IPS DF 6.9 (cell line): ENCODE measurements at regions not wholly inside any gene's neighbourhood (a gene's known extent, or its start where the extent isn't known, plus 50 kb on each side); places are given as distances from the start of the nearest gene placed in this dataset.
"Not testable (repeated sequence)": the region's sequence is repeated elsewhere in the genome, so short reads cannot be mapped to it uniquely, and the experiment has no call there.

Source experiments
- DNase-seq: peaks from one replicate; pipeline ENCODE4 v3.0.0-alpha.2; 2013; ENCODE audit warnings: low read depth, low spot score
- H3K27ac ChIP-seq: one replicate; pipeline ENCODE4 v1.5.1; 2013; ENCODE audit warnings: low read length, control low read depth
- H3K27me3 ChIP-seq: 2 replicates; pipeline ENCODE4 v1.6.1; 2013; ENCODE audit warnings: mild to moderate bottlenecking, low read length; ENCODE audit not compliant: control insufficient read depth, insufficient read depth
- H3K36me3 ChIP-seq: 2 replicates; pipeline ENCODE4 v1.6.1; 2013; ENCODE audit warnings: low read length; ENCODE audit not compliant: control insufficient read depth, insufficient read depth
- H3K4me1 ChIP-seq: 2 replicates; pipeline ENCODE4 v1.6.1; 2013; ENCODE audit warnings: low read length; ENCODE audit not compliant: control insufficient read depth, insufficient read depth
- H3K4me3 ChIP-seq: 2 replicates; pipeline ENCODE4 v1.5.1; 2013; ENCODE audit warnings: mild to moderate bottlenecking, low read length
- H3K9me3 ChIP-seq: 2 replicates; pipeline ENCODE4 v1.6.1; 2013; ENCODE audit warnings: low read length, inconsistent platforms; ENCODE audit not compliant: control insufficient read depth, insufficient read depth
- WGBS: extraction: QIAGEN DNeasy Blood & Tissue Kit; methylation state at CpG from one replicate; pipeline ENCODE4 v1.1.7; 2013; ENCODE audit warnings: mixed read lengths, missing lambda C conversion rate; ENCODE audit not compliant: insufficient read length, insufficient coverage; 5-methylcytosine and 5-hydroxymethylcytosine counted together

DNA sequence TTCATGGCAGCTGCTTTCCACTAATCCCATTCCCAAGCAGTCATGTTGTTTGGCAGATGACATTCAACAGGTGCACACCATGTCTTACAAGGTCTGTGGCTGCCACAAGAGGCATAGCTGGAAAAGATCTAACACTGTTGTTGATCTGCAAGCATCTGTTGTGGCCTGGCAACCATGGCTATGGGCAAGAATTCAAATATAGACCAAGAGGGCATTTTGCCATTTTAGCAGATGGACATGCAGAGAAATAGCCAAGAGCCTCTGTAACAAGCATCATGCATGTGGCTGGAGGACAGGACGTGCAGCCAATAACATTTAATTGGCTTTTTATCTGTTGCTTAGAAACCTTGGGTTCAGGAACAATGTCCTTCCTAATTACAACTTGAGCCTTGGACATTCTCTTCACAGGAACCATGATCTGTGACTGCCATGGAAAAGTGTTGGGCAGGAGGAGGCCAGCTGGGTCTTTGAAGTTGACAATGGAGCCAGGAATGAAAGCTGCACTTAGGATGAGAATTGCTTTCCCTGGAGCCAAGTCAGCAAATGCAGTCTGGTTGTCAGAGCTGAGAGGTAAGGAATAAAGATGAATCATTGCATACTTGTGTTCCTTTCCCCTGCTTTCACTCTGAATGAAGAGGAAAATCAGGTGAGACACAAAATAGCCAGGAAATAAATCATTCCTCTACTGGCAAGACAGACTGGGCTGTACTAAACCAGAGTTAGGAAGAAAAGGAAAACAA, 113.6 kb upstream of the ANO5 start:
- Histone ChIP-seq H3K4me3 (no peak overlapping the region), H3K36me3 (no peaks in the 10 kb centered on the region), H3K27me3 (no peaks in the 10 kb centered on the region), H3K9me3 (no peaks in the 10 kb centered on the region), H3K27ac (no peak overlapping the region), H3K4me1 (no peaks in the 10 kb centered on the region)
- no peak for DNase-seq
- WGBS, result no CpG with 5 or more reads among the region's 1 CpG

DNA sequence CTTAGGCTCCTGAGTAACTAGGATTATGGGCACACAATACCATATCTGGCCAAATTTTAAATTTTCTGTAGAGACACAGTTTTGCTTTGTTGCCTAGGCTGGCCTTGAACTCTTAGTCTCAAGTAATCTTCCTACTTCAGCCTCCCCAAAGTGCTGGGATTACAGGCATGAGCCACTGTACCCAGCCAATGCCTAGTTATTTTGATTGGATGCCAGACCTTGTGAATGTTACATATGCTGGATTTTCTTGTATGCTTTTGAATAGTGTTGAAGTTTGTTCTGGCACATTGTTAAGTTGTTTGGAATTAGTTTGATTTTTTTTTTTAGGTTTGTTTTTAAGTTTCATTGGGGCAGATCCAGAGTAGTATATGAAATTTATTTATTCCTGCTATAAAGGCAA, 110.7 kb upstream of the ANO5 start:
- no peak for DNase-seq
- H3K9me3 ChIP-seq, result no peaks in the 10 kb centered on the region
- no peaks in the 10 kb centered on the region for H3K36me3 ChIP-seq
- H3K27ac ChIP-seq, result no peak overlapping the region
- no peak overlapping the region for H3K4me3 ChIP-seq
- H3K27me3 ChIP-seq, result no peaks in the 10 kb centered on the region
- no peaks in the 10 kb centered on the region; the same call in 1 of the 2 replicates for H3K4me1 ChIP-seq

DNA sequence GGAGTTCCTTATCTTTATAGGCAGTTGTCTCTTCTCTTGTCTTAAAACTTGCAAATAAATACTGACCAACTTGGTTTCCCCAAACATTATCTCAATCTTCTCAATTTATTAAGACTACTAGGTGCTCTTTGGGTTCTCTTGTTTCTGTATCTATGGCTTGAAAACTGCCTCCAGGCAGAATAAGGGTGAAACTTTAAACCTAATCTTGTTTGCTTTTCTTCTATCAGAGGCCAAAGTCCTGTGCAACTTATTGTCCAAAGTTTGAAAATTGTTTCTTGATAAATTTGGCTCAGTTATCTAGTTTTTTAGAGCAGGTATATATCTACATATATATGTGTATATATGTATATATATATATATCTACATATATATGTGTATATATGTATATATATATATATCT, 110.1 kb upstream of the ANO5 start:
- Histone ChIP-seq H3K36me3 (no peaks in the 10 kb centered on the region), H3K4me1 (no peaks in the 10 kb centered on the region; the same call in 1 of the 2 replicates), H3K27me3 (no peaks in the 10 kb centered on the region), H3K27ac (no peak overlapping the region), H3K9me3 (no peaks in the 10 kb centered on the region), H3K4me3 (no peak overlapping the region)
- DNase-seq, result no peak

DNA sequence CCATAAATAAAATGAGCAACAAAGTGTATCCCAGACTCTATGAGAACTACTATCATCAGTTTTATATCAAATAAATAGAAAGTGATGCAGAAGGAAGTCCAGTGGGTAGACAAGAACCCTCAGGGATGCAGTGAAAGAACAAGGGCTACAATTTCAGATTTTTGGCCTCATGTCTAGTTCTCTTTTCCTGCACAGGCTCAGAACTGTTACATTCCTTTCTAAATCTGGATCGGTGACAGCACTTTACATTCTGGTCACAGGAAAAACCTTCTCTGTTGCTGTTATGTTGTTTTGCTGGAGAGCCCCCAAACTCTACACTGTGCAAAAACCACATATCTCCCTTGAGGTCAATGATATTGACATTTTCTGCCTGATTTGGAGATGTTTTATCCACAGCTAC, 108.8 kb upstream of the ANO5 start:
- no CpG with 5 or more reads among the region's 1 CpG for WGBS
- no peak overlapping the region for H3K4me3 ChIP-seq

DNA sequence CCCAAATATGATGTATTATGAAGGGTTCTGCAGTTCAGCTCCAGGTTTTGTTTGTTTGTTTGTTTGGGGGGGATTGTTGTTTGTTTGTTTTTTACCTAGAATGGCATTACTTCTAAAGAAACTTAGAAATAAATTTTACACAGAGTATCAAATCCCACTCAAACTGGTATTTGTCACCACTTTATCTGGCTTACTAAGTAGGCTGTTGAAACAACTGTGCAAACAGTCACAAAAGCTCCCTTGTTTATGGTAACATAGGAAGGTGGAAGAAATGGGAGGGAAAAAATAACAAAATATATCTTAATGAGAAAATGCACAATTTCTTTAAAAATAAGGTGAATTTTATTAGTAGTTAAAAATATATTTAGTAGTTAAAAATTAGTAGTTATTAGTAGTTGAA, 108.3 kb upstream of the ANO5 start:
- DNase-seq, result no peak
- H3K9me3 ChIP-seq, result no peaks in the 10 kb centered on the region
- H3K36me3 ChIP-seq, result no peaks in the 10 kb centered on the region
- H3K4me1 ChIP-seq, result no peaks in the 10 kb centered on the region; the same call in 1 of the 2 replicates
- H3K27ac ChIP-seq, result no peak overlapping the region
- no peaks in the 10 kb centered on the region for H3K27me3 ChIP-seq
- no peak overlapping the region for H3K4me3 ChIP-seq

More for the DNA sequence above, 108.8 kb upstream of the ANO5 start:
- H3K4me1 ChIP-seq, result no peaks in the 10 kb centered on the region; the same call in 1 of the 2 replicates
- no peaks in the 10 kb centered on the region for H3K9me3 ChIP-seq
- no peaks in the 10 kb centered on the region for H3K36me3 ChIP-seq
- H3K27me3 ChIP-seq, result no peaks in the 10 kb centered on the region
- DNase-seq, result no peak
- H3K27ac ChIP-seq, result no peak overlapping the region

DNA sequence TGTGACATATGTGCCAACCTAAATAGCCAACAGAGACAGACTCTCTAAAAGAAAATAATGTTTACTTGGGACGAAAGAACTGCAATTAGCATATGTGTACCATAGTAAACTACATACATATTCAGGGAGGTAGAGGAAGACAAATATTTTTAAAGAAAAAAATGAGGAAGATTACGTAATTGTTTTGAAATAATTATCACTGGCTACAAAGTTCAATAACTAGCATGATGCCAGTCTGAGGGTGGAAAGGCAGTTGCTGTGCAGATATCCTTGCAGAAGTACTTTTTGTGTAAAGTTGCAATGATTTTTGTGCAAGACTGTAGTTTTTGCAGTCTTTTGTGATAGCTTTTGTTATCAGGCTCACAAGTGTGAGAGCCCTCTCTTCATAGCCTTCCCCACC, 103.3 kb upstream of the ANO5 start:
- WGBS, result no CpG with 5 or more reads among the region's 2 CpGs
- Histone ChIP-seq H3K27ac (no peak overlapping the region), H3K27me3 (no peaks in the 10 kb centered on the region), H3K4me1 (no peaks in the 10 kb centered on the region; the same call in 1 of the 2 replicates), H3K9me3 (no peaks in the 10 kb centered on the region), H3K4me3 (no peak overlapping the region), H3K36me3 (no peaks in the 10 kb centered on the region)
- DNase-seq, result no peak

DNA sequence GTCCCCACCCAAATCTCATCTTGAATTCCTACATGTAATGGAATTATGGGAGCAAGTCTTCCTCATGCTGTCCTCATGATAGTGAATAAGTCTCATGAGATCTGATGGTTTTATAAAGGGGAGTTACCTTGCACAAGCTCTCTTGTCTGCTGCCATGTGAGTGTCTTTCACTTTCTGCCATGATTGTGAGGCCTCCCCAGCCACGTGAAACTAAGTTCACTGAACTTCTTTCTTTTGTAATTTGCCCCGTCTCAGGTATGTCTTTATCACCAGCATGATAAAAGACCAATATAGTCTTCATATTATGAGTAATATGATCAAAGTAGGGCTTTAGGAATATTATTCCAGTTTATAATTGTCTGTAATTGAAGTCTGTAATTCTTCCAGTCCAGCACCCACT, 86.3 kb upstream of the ANO5 start:
- Histone ChIP-seq H3K27me3 (no peaks in the 10 kb centered on the region), H3K27ac (no peak overlapping the region), H3K4me3 (no peak overlapping the region), H3K36me3 (no peaks in the 10 kb centered on the region), H3K4me1 (no peaks in the 10 kb centered on the region), H3K9me3 (no peaks in the 10 kb centered on the region)
- DNase-seq, result no peak
- no CpG with 5 or more reads among the region's 2 CpGs for WGBS

DNA sequence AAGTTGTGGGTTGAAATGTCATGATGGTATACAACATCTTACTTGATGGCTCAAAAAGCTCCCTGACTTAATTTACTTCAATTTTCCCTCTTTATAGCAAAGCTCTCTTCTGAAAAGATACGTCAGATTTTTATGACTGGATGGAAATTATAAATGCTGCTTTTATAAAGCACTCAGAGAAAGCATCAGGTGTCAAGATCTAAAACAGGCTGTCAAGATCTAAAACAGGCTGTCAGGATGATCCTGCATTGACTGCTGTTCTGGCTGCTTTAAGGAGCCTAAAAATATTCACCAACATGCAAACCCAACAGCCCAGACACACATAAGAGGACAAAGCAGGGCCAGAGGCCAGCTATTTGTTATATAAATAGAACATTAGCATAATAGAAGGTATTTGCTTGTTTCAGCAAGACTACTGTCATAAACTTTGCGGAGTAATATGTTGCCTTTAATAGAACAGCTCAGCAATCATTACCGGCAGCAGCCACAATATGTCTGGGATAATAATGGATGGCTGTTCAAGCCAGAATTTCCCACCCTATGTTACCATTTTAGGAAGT, 77.3 kb upstream of the ANO5 start:
- no peaks in the 10 kb centered on the region for H3K36me3 ChIP-seq
- H3K27ac ChIP-seq, result no peak overlapping the region
- H3K4me1 ChIP-seq, result no peaks in the 10 kb centered on the region
- H3K9me3 ChIP-seq, result no peaks in the 10 kb centered on the region
- no peak overlapping the region for H3K4me3 ChIP-seq
- no CpG with 5 or more reads among the region's 3 CpGs for WGBS
- DNase-seq, result no peak
- H3K27me3 ChIP-seq, result no peaks in the 10 kb centered on the region

DNA sequence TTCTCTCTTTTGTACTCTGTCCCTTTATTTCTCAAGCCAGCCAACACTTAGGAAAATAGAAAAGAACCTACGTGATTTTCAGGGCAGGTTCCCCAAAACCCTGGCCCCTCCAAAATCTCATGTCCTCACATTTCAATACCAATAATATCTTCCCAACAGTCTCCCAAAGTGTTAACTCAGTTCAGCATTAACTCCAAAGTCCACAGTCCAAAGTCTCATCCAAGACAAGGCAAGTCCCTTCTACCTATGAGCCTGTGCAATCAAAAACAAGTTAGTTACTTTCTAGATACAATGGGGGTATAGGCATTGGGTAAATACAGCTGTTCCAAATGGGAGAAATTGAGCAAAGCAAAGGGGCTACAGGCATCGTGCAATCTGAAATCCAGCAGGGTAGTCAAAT, 64.9 kb upstream of the ANO5 start:
- not testable (repeated sequence) for H3K4me1 ChIP-seq, H3K27me3 ChIP-seq, H3K27ac ChIP-seq, H3K9me3 ChIP-seq, H3K36me3 ChIP-seq, H3K4me3 ChIP-seq, DNase-seq
- no CpG with 5 or more reads among the region's 2 CpGs for WGBS

DNA sequence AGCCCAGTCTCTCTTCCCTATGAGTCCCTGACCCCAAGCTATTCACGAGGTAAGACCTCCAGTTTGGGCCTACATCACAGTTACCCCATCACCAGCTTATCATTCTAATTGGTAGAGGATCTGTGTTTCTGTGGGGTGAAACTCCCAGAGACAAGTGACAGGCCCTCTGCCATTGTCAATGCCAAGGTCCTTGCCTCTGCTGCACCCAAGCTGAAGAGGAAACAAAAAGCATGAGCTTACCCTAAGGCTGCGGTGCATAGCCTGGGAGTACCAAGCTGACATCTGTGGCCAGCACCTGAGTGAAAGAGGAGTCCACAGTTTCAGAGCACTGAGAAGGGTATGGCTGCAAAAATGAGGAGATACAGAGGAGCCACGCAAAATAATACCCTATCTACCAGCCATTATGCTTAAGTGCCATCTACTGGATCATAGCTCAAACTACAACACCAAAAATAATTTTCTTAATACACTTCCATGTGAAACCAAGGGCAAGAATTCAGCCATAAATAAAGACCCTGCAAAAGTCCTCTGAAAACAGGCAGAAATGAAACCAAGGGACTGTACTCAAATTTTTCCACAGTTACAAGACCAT, 62.3 kb upstream of the ANO5 start:
- DNase-seq, result no peak
- no CpG with 5 or more reads among the region's 3 CpGs for WGBS

DNA sequence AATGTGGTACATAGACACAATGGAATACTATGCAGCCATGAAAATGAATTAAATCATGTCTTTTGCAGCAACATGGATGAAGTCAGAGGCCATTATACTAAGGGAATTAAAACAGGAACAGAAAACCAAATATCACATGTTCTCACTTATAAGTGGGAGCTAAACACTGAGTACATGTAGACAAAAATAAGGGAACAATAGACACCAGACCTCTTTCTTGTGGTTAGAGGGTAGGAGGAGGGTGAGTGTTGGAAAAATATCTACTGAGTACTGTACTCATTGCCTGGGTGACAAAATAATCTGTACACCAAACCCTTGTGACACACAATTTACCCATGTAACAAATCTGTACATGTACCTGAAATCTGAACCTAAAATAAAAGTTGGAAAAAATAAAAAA, 59.1 kb upstream of the ANO5 start:
- Histone ChIP-seq H3K9me3 (no peaks in the 10 kb centered on the region), H3K4me1 (no peaks in the 10 kb centered on the region), H3K36me3 (no peaks in the 10 kb centered on the region), H3K27ac (no peak overlapping the region), H3K4me3 (no peak overlapping the region), H3K27me3 (no peaks in the 10 kb centered on the region)
- DNase-seq, result no peak

More for the DNA sequence above, 62.3 kb upstream of the ANO5 start:
- no peak overlapping the region for H3K4me3 ChIP-seq
- H3K27ac ChIP-seq, result no peak overlapping the region
- H3K36me3 ChIP-seq, result no peaks in the 10 kb centered on the region
- no peaks in the 10 kb centered on the region; the same call in 1 of the 2 replicates for H3K9me3 ChIP-seq
- no peaks in the 10 kb centered on the region for H3K27me3 ChIP-seq
- no peaks in the 10 kb centered on the region for H3K4me1 ChIP-seq
